Breast epithelium (tissue), 3 donors: ENCODE measurements at regions not wholly inside any gene's neighbourhood (a gene's known extent, or its start where the extent isn't known, plus 50 kb on each side); places are given as distances from the start of the nearest gene placed in this dataset.

ENCODE experiments used
- POLR2A ChIP-seq: fragments of 450-650 bp; IDR thresholded peaks from one replicate; pipeline ENCODE4 v1.6.1; 2016; ENCODE audit warnings: antibody characterized with exemption, mild to moderate bottlenecking, moderate library complexity
- POLR2AphosphoS5 ChIP-seq, 3 donors: sonication (generic); formaldehyde crosslinking; IDR thresholded peaks; one replicate each; pipeline ENCODE4 v1.6.1; 2017; ENCODE audit warnings: antibody characterized with exemption in 3 of 3
- TF ChIP-seq, protein P1 (sequence below), 3 donors: fragments of 450-650 bp; IDR thresholded peaks; one replicate each; pipeline ENCODE4 v1.5.1; 2016 to 2017; ENCODE audit warnings: antibody characterized with exemption in 3 of 3, mild to moderate bottlenecking in 3 of 3, moderate library complexity in 3 of 3

DNA sequence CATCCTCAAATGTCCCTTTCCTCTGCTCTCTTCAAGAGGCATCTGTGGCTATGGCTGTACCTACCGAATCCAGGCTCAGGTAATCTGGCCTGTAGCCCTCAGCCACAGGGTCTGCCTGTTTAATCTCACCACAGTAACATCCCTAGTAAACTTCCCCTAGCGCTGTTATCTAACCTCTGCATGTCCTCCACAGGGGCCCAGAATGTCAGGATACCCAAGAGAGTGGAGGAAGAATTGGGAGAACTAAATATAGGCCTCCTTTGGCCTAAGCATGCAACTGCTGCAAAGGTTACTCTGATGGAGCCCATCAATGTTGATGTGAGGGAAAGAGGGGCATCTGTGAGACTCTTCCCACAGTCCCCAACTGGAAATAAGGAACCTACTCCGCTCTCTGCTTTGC lies 63.2 kb upstream of the IFNG-AS1 start:
- TF ChIP-seq POLR2AphosphoS5 (IDR thresholded peaks at IDR 0.05), result no peak
- TF ChIP-seq, protein P1, sequence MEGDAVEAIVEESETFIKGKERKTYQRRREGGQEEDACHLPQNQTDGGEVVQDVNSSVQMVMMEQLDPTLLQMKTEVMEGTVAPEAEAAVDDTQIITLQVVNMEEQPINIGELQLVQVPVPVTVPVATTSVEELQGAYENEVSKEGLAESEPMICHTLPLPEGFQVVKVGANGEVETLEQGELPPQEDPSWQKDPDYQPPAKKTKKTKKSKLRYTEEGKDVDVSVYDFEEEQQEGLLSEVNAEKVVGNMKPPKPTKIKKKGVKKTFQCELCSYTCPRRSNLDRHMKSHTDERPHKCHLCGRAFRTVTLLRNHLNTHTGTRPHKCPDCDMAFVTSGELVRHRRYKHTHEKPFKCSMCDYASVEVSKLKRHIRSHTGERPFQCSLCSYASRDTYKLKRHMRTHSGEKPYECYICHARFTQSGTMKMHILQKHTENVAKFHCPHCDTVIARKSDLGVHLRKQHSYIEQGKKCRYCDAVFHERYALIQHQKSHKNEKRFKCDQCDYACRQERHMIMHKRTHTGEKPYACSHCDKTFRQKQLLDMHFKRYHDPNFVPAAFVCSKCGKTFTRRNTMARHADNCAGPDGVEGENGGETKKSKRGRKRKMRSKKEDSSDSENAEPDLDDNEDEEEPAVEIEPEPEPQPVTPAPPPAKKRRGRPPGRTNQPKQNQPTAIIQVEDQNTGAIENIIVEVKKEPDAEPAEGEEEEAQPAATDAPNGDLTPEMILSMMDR (IDR thresholded peaks at IDR 0.05), result no peak
- no peak for TF ChIP-seq POLR2A
